Parathyroid adenoma (tissue), 2 donors: ENCODE measurements at regions not wholly inside any gene's neighbourhood (a gene's known extent, or its start where the extent isn't known, plus 50 kb on each side); places are given as distances from the start of the nearest gene placed in this dataset.

Experiments used
- H2AFZ ChIP-seq: fragments of 300-600 bp; sonication (generic); one replicate; pipeline ENCODE4 v1.7.0; 2017; ENCODE audit warnings: antibody characterized with exemption, mild to moderate bottlenecking
- H3K27ac ChIP-seq: fragments of 300-600 bp; sonication (generic); one replicate; pipeline ENCODE4 v1.7.0; 2017
- H3K27me3 ChIP-seq: fragments of 300-600 bp; sonication (generic); one replicate; pipeline ENCODE4 v1.7.0; 2017; ENCODE audit warnings: low read length; ENCODE audit not compliant: control insufficient read depth, insufficient read depth
- H3K36me3 ChIP-seq: fragments of 300-600 bp; sonication (generic); one replicate; pipeline ENCODE4 v1.7.0; 2017; ENCODE audit warnings: low read length; ENCODE audit not compliant: control insufficient read depth, insufficient read depth
- H3K4me1 ChIP-seq: fragments of 300-600 bp; sonication (generic); one replicate; pipeline ENCODE4 v1.7.0; 2017; ENCODE audit warnings: control low read depth
- H3K4me2 ChIP-seq: fragments of 300-600 bp; sonication (generic); one replicate; pipeline ENCODE4 v1.7.0; 2017; ENCODE audit warnings: low read length
- H3K4me3 ChIP-seq: fragments of 300-600 bp; sonication (generic); one replicate; pipeline ENCODE4 v1.7.0; 2017; ENCODE audit warnings: low read depth, low read length
- H3K79me2 ChIP-seq: fragments of 300-600 bp; sonication (generic); one replicate; pipeline ENCODE4 v1.7.0; 2017; ENCODE audit warnings: control low read depth
- H3K9ac ChIP-seq: fragments of 300-600 bp; sonication (generic); one replicate; pipeline ENCODE4 v1.7.0; 2017; ENCODE audit warnings: mild to moderate bottlenecking
- H3K9me3 ChIP-seq: fragments of 300-600 bp; sonication (generic); one replicate; pipeline ENCODE4 v1.7.0; 2017; ENCODE audit warnings: low read length; ENCODE audit not compliant: control insufficient read depth
- TF ChIP-seq, protein P1 (sequence below): fragments of 300-600 bp; sonication (generic); IDR thresholded peaks from one replicate; pipeline ENCODE4 v1.7.0; 2017; ENCODE audit warnings: antibody characterized with exemption, mild to moderate bottlenecking
- donor health status: primary hyperparathyroidism.

GRCh38 chr3:182490596-182491491 is 302.5 kb upstream of the ATP11B start:
- Histone ChIP-seq H3K79me2 (no peaks in the 10 kb centered on the region), H3K9me3 (no peaks in the 10 kb centered on the region), H3K4me1 (peaks cover 23% of the 10 kb centered on the region), H3K9ac (no peak overlapping the region), H2AFZ (peak overlapping the region; percentile 79), H3K27ac (peak overlapping the region; percentile 30), H3K27me3 (no peaks in the 10 kb centered on the region), H3K4me3 (no peak overlapping the region), H3K36me3 (no peaks in the 10 kb centered on the region), H3K4me2 (no peak overlapping the region)
- TF ChIP-seq, protein P1, sequence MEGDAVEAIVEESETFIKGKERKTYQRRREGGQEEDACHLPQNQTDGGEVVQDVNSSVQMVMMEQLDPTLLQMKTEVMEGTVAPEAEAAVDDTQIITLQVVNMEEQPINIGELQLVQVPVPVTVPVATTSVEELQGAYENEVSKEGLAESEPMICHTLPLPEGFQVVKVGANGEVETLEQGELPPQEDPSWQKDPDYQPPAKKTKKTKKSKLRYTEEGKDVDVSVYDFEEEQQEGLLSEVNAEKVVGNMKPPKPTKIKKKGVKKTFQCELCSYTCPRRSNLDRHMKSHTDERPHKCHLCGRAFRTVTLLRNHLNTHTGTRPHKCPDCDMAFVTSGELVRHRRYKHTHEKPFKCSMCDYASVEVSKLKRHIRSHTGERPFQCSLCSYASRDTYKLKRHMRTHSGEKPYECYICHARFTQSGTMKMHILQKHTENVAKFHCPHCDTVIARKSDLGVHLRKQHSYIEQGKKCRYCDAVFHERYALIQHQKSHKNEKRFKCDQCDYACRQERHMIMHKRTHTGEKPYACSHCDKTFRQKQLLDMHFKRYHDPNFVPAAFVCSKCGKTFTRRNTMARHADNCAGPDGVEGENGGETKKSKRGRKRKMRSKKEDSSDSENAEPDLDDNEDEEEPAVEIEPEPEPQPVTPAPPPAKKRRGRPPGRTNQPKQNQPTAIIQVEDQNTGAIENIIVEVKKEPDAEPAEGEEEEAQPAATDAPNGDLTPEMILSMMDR, result peak; percentile 50

GRCh38 chr3:182491577-182491976 is 301.7 kb upstream of the ATP11B start:
- H3K9ac ChIP-seq, result no peak overlapping the region
- no peak overlapping the region for H3K4me3 ChIP-seq
- TF ChIP-seq, protein P1, result no peak
- no peak overlapping the region for H3K27ac ChIP-seq
- no peaks in the 10 kb centered on the region for H3K36me3 ChIP-seq
- H3K79me2 ChIP-seq, result no peaks in the 10 kb centered on the region
- H3K4me1 ChIP-seq, result peaks cover 22% of the 10 kb centered on the region
- H3K4me2 ChIP-seq, result no peak overlapping the region
- no peaks in the 10 kb centered on the region for H3K27me3 ChIP-seq
- H2AFZ ChIP-seq, result peak overlapping the region; percentile 59
- H3K9me3 ChIP-seq, result no peaks in the 10 kb centered on the region

DNA sequence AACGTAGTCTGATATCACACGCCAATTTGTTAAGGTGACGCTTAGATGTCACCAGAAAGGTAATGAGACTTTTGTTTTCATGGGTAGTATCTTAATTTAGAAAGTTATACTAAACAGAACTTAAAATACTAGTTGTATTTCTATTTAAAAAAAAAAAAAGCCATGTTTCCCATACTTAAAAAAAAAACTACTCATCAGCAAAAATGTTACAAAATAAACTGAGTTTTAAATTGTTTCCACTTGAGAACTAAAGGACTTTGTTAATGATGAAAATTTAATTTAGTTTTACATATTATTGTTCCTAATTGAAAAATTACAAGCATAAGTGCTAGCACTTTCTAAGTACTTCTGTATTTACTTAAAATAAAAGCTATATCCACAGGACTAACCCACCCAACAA is 300.8 kb upstream of the ATP11B start:
- H3K9ac ChIP-seq, result no peak overlapping the region
- no peak overlapping the region for H2AFZ ChIP-seq
- no peak overlapping the region for H3K4me2 ChIP-seq
- TF ChIP-seq, protein P1, result no peak
- H3K79me2 ChIP-seq, result no peaks in the 10 kb centered on the region
- H3K9me3 ChIP-seq, result no peaks in the 10 kb centered on the region
- no peaks in the 10 kb centered on the region for H3K36me3 ChIP-seq
- peaks cover 22% of the 10 kb centered on the region for H3K4me1 ChIP-seq
- no peaks in the 10 kb centered on the region for H3K27me3 ChIP-seq
- H3K4me3 ChIP-seq, result no peak overlapping the region
- no peak overlapping the region for H3K27ac ChIP-seq

GRCh38 chr3:182500289-182500688 is 293.0 kb upstream of the ATP11B start:
- Histone ChIP-seq H3K79me2 (no peaks in the 10 kb centered on the region), H3K4me3 (no peak overlapping the region), H3K27ac (no peak overlapping the region), H3K9me3 (no peaks in the 10 kb centered on the region), H3K4me1 (no peaks in the 10 kb centered on the region), H3K9ac (no peak overlapping the region), H3K36me3 (no peaks in the 10 kb centered on the region), H2AFZ (no peak overlapping the region), H3K27me3 (no peaks in the 10 kb centered on the region), H3K4me2 (no peak overlapping the region)
- TF ChIP-seq, protein P1, result no peak

- H2AFZ ChIP-seq, result peak overlapping the region; percentile 54
- H3K9me3 ChIP-seq, result no peaks in the 10 kb centered on the region
- H3K27me3 ChIP-seq, result no peaks in the 10 kb centered on the region
- H3K79me2 ChIP-seq, result no peaks in the 10 kb centered on the region
- TF ChIP-seq, protein P1, result no peak
- no peaks in the 10 kb centered on the region for H3K4me1 ChIP-seq
- H3K27ac ChIP-seq, result no peak overlapping the region
- H3K4me3 ChIP-seq, result no peak overlapping the region
- no peak overlapping the region for H3K4me2 ChIP-seq
- H3K9ac ChIP-seq, result no peak overlapping the region
- no peaks in the 10 kb centered on the region for H3K36me3 ChIP-seq
Observed at GRCh38 chr3:182501856-182502255, 291.4 kb upstream of the ATP11B start.
